HEK293T (cell line): ENCODE measurements at regions not wholly inside any gene's neighbourhood (a gene's known extent, or its start where the extent isn't known, plus 50 kb on each side); places are given as distances from the start of the nearest gene placed in this dataset.

Experiments
- ARNT ChIP-seq: fragments of 450-650 bp; IDR thresholded peaks from 2 replicates; pipeline ENCODE4 v1.6.1; 2017; ENCODE audit warnings: mild to moderate bottlenecking
- BHLHE40 ChIP-seq: fragments of 450-650 bp; IDR thresholded peaks from 2 replicates; pipeline ENCODE4 v1.6.1; 2016; ENCODE audit warnings: mild to moderate bottlenecking, moderate library complexity, borderline replicate concordance
- ELF4 ChIP-seq: fragments of 450-650 bp; IDR thresholded peaks from 2 replicates; pipeline ENCODE4 v1.6.1; 2017; ENCODE audit warnings: antibody characterized with exemption
- PKNOX1 ChIP-seq: fragments of 450-650 bp; IDR thresholded peaks from 2 replicates; pipeline ENCODE4 v1.6.1; 2016
- SP1 ChIP-seq: fragments of 450-650 bp; IDR thresholded peaks from 2 replicates; pipeline ENCODE4 v1.6.1; 2017
- TARDBP ChIP-seq: fragments of 450-650 bp; IDR thresholded peaks from 2 replicates; pipeline ENCODE4 v1.6.1; 2016

GRCh38 chr10:29791773-29792172, 157.0 kb upstream of the SVIL start:
- TF ChIP-seq ELF4: no peak
- TF ChIP-seq BHLHE40: no peak
- TF ChIP-seq PKNOX1: no peak
- no peak for TF ChIP-seq ARNT
- no peak for TF ChIP-seq SP1
- no peak for TF ChIP-seq TARDBP
